Cardiac muscle cell (in vitro differentiated cells and primary cell): ENCODE measurements at regions not wholly inside any gene's neighbourhood (a gene's known extent, or its start where the extent isn't known, plus 50 kb on each side); places are given as distances from the start of the nearest gene placed in this dataset.

Experiments
- DNase-seq, 2 donors: peaks; one replicate each; pipeline versions ENCODE4 v3.0.0 to v3.0.0-alpha.2; 2010 to 2017; ENCODE audit warnings: low read depth in 1 of 2, low spot score in 1 of 2
- H3K27ac ChIP-seq: fragments of 200-600 bp; sonication (generic); 2 replicates; pipeline ENCODE4 v1.5.1; 2016
- H3K27me3 ChIP-seq: fragments of 200-600 bp; sonication (generic); 2 replicates; pipeline ENCODE4 v1.6.0; 2016; ENCODE audit warnings: control low read depth
- H3K36me3 ChIP-seq: fragments of 200-600 bp; sonication (generic); 2 replicates; pipeline ENCODE4 v1.5.1; 2016; ENCODE audit warnings: control low read depth
- H3K4me1 ChIP-seq: fragments of 200-600 bp; sonication (generic); 2 replicates; pipeline ENCODE4 v1.8.1; 2017; ENCODE audit warnings: low read depth, mild to moderate bottlenecking, mixed run types
- H3K4me3 ChIP-seq: fragments of 200-600 bp; sonication (generic); 2 replicates; pipeline ENCODE4 v1.5.1; 2016; ENCODE audit warnings: mild to moderate bottlenecking
- H3K9me3 ChIP-seq: fragments of 200-600 bp; sonication (generic); 2 replicates; pipeline ENCODE4 v1.5.1; 2017; ENCODE audit warnings: low read depth, mild to moderate bottlenecking, control low read depth
- TF ChIP-seq, protein P1 (sequence below): IDR thresholded peaks from 2 replicates; pipeline ENCODE4 v1.5.1; 2012; ENCODE audit warnings: low read depth, mild to moderate bottlenecking, low read length

DNA sequence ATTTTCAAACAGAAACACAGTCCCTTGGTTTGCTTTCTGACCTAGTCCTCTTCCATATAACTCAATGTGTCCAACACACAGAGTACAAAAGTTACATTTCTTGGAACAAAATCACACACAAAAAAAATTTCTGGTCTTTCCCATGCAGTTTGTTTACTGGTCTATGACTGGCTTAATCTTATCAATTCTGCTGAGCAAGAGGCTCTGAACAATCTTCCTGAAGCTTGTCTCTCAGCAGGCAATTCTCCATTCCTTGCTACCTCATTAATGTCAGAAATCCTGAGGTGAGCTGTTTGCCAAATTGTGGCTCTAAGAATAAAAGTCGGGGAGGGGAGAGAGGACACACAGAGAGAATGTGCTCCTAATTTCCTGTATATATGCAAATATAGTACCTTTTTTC is 423.6 kb downstream of the HLX start:
- Histone ChIP-seq H3K36me3 (no peaks in the 10 kb centered on the region), H3K27ac (peak overlapping the region; percentile 15), H3K4me3 (no peak overlapping the region), H3K9me3 (no peaks in the 10 kb centered on the region), H3K4me1 (peaks cover 6% of the 10 kb centered on the region), H3K27me3 (no peaks in the 10 kb centered on the region)
- DNase-seq, result no peak
- TF ChIP-seq, protein P1, sequence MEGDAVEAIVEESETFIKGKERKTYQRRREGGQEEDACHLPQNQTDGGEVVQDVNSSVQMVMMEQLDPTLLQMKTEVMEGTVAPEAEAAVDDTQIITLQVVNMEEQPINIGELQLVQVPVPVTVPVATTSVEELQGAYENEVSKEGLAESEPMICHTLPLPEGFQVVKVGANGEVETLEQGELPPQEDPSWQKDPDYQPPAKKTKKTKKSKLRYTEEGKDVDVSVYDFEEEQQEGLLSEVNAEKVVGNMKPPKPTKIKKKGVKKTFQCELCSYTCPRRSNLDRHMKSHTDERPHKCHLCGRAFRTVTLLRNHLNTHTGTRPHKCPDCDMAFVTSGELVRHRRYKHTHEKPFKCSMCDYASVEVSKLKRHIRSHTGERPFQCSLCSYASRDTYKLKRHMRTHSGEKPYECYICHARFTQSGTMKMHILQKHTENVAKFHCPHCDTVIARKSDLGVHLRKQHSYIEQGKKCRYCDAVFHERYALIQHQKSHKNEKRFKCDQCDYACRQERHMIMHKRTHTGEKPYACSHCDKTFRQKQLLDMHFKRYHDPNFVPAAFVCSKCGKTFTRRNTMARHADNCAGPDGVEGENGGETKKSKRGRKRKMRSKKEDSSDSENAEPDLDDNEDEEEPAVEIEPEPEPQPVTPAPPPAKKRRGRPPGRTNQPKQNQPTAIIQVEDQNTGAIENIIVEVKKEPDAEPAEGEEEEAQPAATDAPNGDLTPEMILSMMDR, result no peak

- Histone ChIP-seq H3K27ac (no peak overlapping the region), H3K27me3 (no peaks in the 10 kb centered on the region), H3K4me1 (peaks cover 6% of the 10 kb centered on the region), H3K4me3 (no peak overlapping the region), H3K9me3 (no peaks in the 10 kb centered on the region), H3K36me3 (no peaks in the 10 kb centered on the region)
- TF ChIP-seq, protein P1, result no peak
- no peak for DNase-seq
Measured at GRCh38 chr1:221303623-221304022, 424.4 kb downstream of the HLX start.

GRCh38 chr1:221306239-221306638 is 427.0 kb downstream of the HLX start:
- Histone ChIP-seq H3K27me3 (no peaks in the 10 kb centered on the region), H3K4me3 (no peak overlapping the region), H3K36me3 (no peaks in the 10 kb centered on the region), H3K4me1 (peaks cover 6% of the 10 kb centered on the region), H3K27ac (no peak overlapping the region), H3K9me3 (no peaks in the 10 kb centered on the region)
- TF ChIP-seq, protein P1, result no peak
- DNase-seq, result no peak

- DNase-seq, result no peak
- Histone ChIP-seq H3K4me3 (no peak overlapping the region), H3K27ac (no peak overlapping the region), H3K27me3 (no peaks in the 10 kb centered on the region), H3K9me3 (no peaks in the 10 kb centered on the region), H3K4me1 (no peaks in the 10 kb centered on the region), H3K36me3 (no peaks in the 10 kb centered on the region)
- TF ChIP-seq, protein P1, result no peak
Measured at GRCh38 chr1:221308534-221309511, 429.6 kb downstream of the HLX start.

DNA sequence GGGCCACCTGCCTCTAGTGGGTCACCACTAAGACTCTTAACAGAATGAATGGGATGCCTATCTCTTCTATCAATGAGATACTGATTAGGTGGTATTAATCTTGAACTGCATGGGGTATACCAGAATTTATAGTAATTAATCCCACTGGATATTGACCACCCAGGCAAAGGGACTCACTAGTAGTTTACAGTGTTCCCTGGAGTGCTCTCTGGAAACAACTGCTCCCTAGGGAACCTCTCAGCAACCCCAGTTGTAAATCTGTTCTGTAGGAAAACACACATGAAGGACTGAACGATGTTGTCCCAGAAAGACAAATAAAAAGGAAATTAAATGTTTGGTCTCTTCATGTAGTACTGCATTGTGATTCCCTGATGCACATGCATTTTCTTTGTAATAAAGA is 430.5 kb downstream of the HLX start:
- Histone ChIP-seq H3K36me3 (no peaks in the 10 kb centered on the region), H3K9me3 (no peaks in the 10 kb centered on the region), H3K27me3 (no peaks in the 10 kb centered on the region), H3K4me3 (no peak overlapping the region), H3K4me1 (no peaks in the 10 kb centered on the region), H3K27ac (no peak overlapping the region)
- DNase-seq, result no peak
- TF ChIP-seq, protein P1, result no peak
